ENCODE measurements at regions not wholly inside any gene's neighbourhood (a gene's known extent, or its start where the extent isn't known, plus 50 kb on each side); places are given as distances from the start of the nearest gene placed in this dataset.

GRCh38 chr14:89022274-89022673 is 197.8 kb downstream of the TTC8 start:
- no peak for DNase-seq

- no peak for DNase-seq
Observed at GRCh38 chr14:89024691-89025090, 200.2 kb downstream of the TTC8 start.

GRCh38 chr14:89025561-89026236 is 201.2 kb downstream of the TTC8 start:
- peak; percentile 24 for DNase-seq

GRCh38 chr14:89027097-89027740 is 202.8 kb downstream of the TTC8 start:
- peak; percentile 78 for DNase-seq

GRCh38 chr14:89028462-89029134 is 204.1 kb downstream of the TTC8 start:
- DNase-seq, result no peak

GRCh38 chr14:89029961-89030694 is 205.7 kb downstream of the TTC8 start:
- no peak for DNase-seq

- no peak for DNase-seq
Observed at GRCh38 chr14:89030921-89031320, 206.5 kb downstream of the TTC8 start.

- DNase-seq, result no peak
Observed at GRCh38 chr14:89032086-89032649, 207.7 kb downstream of the TTC8 start.

- DNase-seq, result no peak
Observed at GRCh38 chr14:89033756-89034155, 209.3 kb downstream of the TTC8 start.

- no peak for DNase-seq
Observed at GRCh38 chr14:89036371-89036770, 211.9 kb downstream of the TTC8 start.

- DNase-seq, result no peak
Observed at GRCh38 chr14:89037065-89037464, 212.6 kb downstream of the TTC8 start.

GRCh38 chr14:89040080-89040459 is 215.6 kb downstream of the TTC8 start:
- DNase-seq, result no peak

- DNase-seq, result peak; percentile 90
Observed at GRCh38 chr14:89040460-89041256, 216.2 kb downstream of the TTC8 start.

- DNase-seq, result peak; percentile 50
Observed at GRCh38 chr14:89041257-89041582, 216.8 kb downstream of the TTC8 start.

- DNase-seq, result no peak
Observed at GRCh38 chr14:89042021-89042420, 217.6 kb downstream of the TTC8 start.

- no peak for DNase-seq
Observed at GRCh38 chr14:89053303-89053702, 228.9 kb downstream of the TTC8 start.

GRCh38 chr14:89056394-89056793 is 231.9 kb downstream of the TTC8 start:
- no peak for DNase-seq

- DNase-seq, result no peak
Observed at GRCh38 chr14:89058697-89059096, 234.2 kb downstream of the TTC8 start.

GRCh38 chr14:89060191-89060590 is 235.7 kb downstream of the TTC8 start:
- no peak for DNase-seq

- no peak for DNase-seq
Observed at GRCh38 chr14:89061696-89062095, 237.2 kb downstream of the TTC8 start.

GRCh38 chr14:89065879-89066278 is 241.4 kb downstream of the TTC8 start:
- no peak for DNase-seq

GRCh38 chr14:89067293-89067972 is 243.0 kb downstream of the TTC8 start:
- peak; percentile 58 for DNase-seq
